Occipital lobe (tissue), 1 donor: ENCODE measurements at regions not wholly inside any gene's neighbourhood (a gene's known extent, or its start where the extent isn't known, plus 50 kb on each side); places are given as distances from the start of the nearest gene placed in this dataset.
"Not testable (repeated sequence)": the region's sequence is repeated elsewhere in the genome, so short reads cannot be mapped to it uniquely, and the experiment has no call there.

Experiments
- DNase-seq: peaks from one replicate; lab custom pipeline; 2025; lab: John Stamatoyannopoulos, UW

GRCh38 chr2:208685929-208686328 is 279.3 kb downstream of the PTH2R start:
- not testable (repeated sequence) for DNase-seq

GRCh38 chr2:208686665-208687064 is 280.1 kb downstream of the PTH2R start:
- DNase-seq = no peak

DNA sequence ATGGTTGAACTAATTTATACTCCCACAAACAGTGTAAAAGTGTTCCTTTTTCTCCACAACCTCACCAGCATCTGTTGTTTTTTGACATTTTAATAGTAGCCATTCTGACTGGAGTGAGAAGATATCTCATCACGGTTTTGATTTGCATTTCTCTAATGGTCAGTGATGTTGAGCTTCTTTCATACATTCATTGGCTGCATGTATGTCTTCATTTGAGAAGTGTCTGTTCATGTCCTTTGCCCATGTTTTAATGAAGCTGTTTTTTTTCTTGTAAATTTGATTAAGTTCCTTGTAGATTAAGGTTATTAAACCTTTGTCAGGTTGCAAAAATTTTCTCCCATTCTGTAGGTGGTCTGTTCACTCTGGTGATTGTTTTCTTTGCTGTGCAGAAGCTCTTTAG is 281.1 kb downstream of the PTH2R start:
- DNase-seq = not testable (repeated sequence)

DNA sequence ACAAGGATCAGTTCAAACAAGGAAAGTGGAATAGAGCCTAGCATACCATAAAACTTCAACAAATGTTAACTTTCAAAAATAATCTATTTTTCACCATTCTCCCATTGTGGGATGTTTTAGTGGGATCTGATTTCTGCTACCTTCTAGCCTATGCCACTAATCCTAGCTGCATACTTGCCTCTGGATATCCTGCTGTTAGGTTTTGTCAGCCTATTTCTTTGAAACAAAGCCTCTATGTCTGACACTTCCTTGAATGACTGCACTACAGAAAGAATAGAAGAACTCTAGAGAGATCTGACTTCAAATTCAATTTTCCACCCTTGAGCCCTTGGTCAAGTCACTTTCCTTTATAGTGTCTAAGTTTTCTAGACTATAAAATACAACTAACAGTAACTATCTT is 291.5 kb downstream of the PTH2R start:
- DNase-seq = no peak

DNA sequence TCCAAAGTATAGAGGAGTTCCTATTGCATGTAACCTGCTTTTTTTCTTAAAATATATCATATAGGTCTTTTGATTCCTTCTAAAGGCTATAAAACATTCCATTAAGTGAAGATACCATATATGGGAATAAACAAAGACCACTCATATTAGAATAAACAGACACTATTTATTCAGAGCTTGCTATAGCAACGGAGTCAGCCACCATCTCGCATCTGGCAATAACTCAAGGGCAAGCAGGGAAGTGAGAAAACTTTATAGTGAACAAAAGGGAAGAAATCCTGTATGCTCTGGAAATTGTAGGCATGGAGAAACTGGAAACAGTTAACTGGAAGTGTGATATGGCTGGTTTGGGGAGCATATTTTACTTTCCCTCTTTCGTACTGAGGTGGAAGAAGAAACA is 301.9 kb downstream of the PTH2R start:
- no peak for DNase-seq

DNA sequence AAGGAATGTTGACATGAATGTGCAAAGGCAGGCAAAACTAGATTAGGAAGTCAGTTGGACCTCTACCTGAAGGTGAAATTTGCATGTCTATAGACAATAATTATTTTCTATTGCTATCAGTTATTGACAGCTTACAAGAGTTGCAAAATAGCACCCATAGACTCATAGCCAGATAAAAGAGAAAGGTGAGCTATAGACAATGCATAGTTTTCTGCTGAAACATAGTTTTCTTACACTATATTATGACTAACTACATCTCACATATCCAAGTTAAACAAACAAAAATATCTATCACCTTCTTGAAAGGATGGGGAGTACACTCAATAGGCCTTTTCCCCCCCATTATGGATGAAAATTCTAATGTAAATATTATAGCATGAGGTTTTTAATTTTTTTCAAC is 305.0 kb downstream of the PTH2R start:
- no peak for DNase-seq

DNA sequence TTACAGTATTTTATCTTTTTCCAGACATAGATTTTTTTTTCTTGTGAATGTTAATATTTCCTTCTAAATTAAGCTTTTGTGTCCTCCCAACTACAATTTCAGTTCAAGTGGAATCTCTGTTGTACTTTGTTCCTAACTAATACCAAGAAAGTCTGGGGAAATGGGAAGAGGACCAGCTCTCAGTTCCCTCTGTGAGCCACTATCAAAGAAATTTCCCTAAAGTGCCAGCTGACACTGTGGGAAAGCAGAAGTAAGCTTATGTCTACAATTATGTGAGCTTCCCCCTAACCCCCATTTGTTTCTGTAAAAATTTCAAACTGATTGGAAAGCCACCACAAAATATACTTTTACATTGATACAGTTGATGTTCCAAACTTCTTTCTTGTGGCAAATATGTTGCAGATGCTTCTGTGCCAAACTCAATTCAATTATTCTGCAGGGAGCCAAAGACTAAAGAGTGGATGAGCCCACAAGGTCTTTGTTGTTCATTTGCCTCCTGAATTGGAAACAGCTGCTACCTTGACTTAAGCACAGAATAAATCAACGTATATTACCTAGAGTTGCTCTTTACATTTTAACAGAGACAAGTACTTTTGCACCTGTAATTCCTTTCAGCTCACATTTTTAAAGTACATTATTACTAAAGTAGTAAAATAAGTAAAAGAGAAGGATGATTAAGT is 306.6 kb downstream of the PTH2R start:
- no peak for DNase-seq

- DNase-seq = no peak
These were observed 312.2 kb downstream of the PTH2R start for GRCh38 chr2:208718828-208719227.

- no peak for DNase-seq
These were observed 316.1 kb downstream of the PTH2R start for GRCh38 chr2:208722731-208723130.

- DNase-seq = no peak
These were observed 318.7 kb downstream of the PTH2R start for GRCh38 chr2:208725280-208725679.

GRCh38 chr2:208726242-208726641 is 319.6 kb downstream of the PTH2R start:
- no peak for DNase-seq

- not testable (repeated sequence) for DNase-seq
These were observed 345.2 kb downstream of the PTH2R start for GRCh38 chr2:208751663-208752415.

GRCh38 chr2:208757364-208757763 is 350.8 kb downstream of the PTH2R start:
- DNase-seq = no peak

DNA sequence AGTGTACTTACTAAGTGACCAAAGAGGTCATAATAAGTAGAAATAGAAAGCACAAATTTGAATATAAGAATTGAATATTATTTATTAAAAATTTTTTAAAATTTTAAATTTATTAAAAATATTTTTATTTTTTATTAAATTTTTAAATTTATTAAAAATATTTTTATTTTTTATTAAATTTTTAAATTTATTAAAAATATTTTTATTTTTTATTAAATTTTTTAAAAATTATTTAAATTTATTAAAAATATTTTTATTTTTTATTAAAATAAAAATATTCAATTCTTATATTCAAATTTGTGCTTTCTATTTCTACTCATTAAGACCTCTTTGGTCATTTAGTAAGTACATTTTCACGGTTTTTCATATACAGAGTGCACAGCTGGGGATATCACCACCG is 366.5 kb downstream of the PTH2R start:
- not testable (repeated sequence) for DNase-seq

- no peak for DNase-seq
These were observed 374.6 kb downstream of the PTH2R start for GRCh38 chr2:208781166-208781565.

- no peak for DNase-seq
These were observed 375.5 kb downstream of the PTH2R start for GRCh38 chr2:208782097-208782496.

DNA sequence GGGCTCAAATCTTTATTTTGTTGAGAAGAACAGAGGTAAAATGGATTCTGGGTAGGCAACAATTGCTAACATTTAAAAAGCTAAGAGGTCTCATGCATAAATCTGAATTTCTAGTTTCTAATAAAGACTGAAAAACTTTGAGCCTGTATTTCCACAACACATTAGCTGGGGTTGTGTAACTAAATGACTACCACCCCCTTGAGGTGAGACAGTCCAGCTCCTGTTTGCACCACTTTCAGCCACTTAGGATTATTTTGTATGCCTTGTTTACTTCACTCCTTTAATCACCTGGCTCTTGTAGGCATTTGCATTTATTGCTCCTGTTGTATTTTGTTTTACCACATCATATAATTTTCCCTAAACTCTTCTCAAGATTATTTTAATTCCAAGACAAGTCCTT is 376.6 kb downstream of the PTH2R start:
- no peak for DNase-seq

GRCh38 chr2:208784774-208785173 is 378.2 kb downstream of the PTH2R start:
- not testable (repeated sequence) for DNase-seq

DNA sequence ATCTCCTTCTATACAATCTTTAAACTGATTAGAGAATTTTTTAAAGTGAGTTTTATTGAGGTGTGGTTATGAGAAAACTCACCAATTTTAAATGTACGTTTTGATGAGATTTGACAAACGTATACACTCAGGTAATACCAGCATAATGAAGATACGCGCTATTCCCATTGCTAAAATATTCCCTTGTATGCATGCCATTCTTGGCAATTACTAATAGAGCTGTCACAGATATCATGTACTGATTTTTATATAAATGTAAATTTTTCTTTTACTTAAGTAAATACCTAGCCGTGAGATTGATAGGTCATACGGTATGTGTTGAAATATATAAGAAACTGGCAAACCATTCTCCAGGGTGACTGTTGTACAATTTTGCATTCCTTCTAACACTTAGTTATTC is 384.7 kb downstream of the PTH2R start:
- no peak for DNase-seq

DNA sequence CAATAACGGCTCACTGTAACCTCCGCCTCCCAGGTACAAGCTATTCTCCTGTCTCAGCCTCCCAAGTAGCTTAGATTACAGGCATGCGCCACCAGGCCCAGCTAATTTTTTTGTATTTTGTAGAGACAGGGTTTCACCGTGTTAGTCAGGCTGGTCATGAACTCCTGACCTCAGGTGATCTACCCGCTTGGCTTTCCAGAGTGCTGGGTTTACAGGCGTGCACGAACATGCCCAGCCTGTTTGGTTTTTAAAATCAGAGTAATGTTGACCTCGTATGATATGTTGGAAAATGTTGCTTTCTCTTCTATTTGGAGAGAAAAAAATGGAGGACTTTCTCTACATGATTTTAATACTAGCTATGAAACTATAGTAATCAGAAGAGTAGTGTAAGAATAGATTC is 386.2 kb downstream of the PTH2R start:
- DNase-seq = no peak

DNA sequence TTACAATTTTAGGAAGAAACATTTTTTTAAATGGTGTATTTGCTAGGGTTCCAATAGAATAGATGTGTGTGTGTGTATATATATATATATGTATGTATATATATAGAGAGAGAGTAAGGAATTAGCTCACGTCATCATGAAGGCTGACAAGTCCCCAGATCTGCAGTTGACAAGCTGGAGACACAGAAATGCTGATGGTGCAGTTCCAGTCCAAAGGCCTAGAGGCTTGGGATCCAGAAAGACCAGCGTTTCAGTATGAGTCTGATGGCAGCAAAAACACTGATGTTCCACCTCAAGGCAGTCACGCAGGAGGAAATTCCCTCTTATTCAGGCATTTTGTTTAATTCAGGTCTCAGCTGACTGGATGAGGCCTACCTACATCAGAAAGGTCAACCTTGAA is 386.8 kb downstream of the PTH2R start:
- DNase-seq = no peak

DNA sequence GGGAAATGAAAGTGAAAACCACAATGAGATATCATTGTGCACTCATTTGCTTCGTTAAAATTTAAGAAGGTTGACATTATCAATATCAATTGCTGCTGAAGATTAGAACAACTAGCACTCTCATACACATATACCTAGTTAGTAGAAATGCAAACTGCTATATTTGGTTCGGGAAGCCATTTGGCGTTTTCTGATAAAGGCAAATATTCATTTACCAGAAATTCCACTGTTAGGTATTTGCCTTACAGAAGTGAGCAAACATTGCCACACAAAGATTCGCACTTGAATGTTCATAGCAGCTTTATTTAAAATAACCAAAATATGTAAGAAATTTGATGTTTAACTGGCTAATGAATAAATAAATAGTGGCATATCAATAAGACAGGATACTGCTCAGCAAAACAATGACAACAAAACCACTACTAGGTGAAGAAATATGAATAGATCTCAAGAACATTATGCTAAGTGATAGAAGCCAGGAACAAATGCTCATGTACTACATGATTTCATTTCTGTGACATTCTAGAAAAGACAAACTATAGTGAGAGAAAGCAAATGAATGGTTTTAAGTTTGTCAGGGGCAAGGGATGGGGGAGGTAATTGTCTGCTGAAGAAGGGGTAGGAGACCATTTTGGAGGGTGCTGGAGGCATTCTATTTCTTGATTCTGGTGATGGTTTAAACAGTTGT is 387.8 kb downstream of the PTH2R start:
- no peak for DNase-seq

GRCh38 chr2:208798698-208799097 is 392.1 kb downstream of the PTH2R start:
- DNase-seq = no peak
